ENCODE measurements at regions not wholly inside any gene's neighbourhood (a gene's known extent, or its start where the extent isn't known, plus 50 kb on each side); places are given as distances from the start of the nearest gene placed in this dataset.
"Not testable (repeated sequence)": the region's sequence is repeated elsewhere in the genome, so short reads cannot be mapped to it uniquely, and the experiment has no call there.

GRCh38 chr16:85278839-85279238 lies 166.6 kb upstream of the CIBAR2 start:
- DNase-seq = no peak

GRCh38 chr16:85279402-85279801 lies 167.1 kb upstream of the CIBAR2 start:
- DNase-seq = no peak

DNA sequence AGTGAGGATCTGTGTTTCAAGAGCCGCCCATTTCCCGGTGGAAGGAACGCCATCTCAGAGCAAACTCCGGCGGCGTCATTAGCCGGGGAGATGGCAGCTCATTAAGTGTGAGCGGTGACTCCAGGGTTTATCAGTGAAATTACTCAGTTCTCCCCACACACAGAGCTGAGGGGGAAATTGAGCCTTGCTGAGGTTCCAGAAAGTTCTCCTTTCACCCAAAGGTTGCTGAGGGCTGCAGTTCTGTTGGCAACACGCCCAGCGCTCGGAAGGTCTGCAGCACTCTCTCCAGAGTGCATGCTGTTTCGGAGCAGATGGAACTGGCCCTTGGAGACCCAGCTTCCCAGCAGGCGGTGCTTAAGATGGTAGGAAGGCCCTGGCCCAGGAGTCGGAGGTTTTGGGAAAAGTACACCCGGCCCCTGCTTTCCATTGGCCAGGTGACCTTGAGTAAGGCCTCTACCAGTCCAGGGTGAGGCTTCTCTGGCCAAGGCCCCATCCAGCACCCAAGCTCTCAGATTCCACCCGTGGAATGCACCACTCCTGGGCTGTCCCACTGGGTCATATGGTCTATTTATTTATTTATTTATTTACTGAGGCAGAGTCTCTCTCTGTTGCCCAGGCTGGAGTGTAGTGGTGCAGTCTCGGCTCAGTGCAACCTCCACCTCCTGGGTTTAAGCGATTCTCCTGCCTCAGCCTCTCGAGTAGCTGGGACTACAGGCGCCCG lies 167.7 kb upstream of the CIBAR2 start:
- DNase-seq = no peak

GRCh38 chr16:85281181-85281580 lies 168.9 kb upstream of the CIBAR2 start:
- DNase-seq = no peak

GRCh38 chr16:85282842-85283241 lies 170.6 kb upstream of the CIBAR2 start:
- DNase-seq = no peak

DNA sequence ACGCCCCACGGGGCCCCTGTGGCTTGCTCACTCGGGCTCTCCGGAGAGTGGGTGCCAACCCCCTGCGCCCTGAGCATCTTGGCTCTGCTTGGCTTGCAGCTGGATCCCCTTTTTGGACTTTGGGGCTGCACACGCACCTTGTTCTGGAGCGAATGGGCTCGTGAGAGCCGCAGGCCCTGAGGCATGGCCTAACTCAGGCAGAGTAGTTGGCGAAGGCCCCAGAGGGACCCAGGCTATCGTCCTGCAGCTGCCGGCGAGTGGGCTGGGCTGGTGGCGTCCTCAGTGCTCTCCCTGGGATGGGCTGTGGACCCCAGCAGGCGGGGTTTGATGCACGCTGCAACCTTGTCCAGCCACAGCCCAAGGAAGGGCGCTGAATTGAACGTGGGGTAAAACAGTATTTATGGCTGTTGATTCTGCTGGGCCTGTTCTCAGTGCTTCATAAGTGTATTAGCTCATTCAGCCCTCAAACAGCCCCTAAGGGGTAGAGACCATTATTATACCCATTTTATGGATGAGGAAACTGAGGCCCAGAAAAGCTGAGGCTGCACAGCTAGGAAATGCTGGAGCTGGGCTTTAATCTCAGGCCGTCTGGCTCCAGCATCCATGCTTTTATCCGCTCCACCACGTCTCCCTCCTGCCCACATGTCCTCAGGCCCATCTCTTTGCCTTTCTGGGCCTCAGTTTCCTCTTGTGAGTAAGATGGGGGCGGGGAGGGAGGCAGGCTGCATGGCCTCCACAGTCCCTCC lies 171.2 kb upstream of the CIBAR2 start:
- DNase-seq = no peak

DNA sequence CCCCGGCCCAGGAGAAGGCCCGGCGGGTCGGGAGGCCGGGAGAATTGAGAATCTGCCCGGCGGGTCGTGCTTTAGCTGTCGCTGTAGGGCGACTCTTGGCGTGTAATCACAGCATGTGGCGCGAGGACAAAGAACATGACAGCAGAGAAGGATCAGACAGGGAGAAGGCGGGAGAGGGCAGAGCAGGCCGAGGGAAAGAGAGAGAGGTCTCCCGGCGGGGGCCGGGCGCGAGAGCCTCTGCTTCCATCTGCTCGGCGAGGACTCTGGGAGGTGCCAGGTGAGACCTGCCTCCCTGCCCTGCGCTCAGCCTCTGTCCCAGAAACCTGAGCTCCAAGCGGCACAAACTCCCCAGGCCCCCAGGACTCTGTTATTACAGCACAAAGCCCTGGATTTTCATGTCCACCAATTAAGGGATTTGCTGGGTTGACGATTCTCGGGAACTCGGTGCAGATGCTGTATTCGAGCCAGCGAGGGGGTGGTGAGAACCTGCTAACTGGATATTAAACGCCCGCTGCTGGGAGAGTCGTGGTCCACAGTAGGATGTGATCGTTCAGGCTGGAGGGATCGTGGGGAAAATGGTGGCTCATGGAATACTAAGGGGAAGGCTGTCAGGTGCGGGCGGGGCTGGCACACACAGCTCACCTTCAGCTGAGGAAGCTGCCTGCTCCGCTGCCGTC lies 172.0 kb upstream of the CIBAR2 start:
- DNase-seq = no peak

DNA sequence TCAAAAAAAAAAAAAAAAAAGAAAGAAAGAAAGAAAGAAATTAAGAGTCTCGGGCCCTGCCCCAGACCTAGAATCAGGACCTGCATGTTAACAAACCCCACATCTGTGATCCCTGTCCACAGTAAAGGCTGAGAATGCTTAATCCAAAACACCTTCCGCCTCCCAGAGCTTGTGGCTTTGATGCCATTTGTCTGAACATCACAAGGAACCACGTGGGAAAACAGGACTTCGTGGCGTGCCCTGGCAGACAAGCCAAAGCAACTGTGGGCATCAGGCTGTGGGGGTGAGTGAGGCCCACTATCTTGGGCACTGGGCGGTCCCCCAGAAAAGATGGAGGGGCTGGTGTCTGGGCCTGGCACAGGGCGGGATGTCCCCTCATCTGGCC lies 173.4 kb upstream of the CIBAR2 start:
- DNase-seq = no peak

GRCh38 chr16:85286066-85286831 lies 174.0 kb upstream of the CIBAR2 start:
- DNase-seq = no peak

GRCh38 chr16:85286951-85287814 lies 174.9 kb upstream of the CIBAR2 start:
- no peak for DNase-seq

DNA sequence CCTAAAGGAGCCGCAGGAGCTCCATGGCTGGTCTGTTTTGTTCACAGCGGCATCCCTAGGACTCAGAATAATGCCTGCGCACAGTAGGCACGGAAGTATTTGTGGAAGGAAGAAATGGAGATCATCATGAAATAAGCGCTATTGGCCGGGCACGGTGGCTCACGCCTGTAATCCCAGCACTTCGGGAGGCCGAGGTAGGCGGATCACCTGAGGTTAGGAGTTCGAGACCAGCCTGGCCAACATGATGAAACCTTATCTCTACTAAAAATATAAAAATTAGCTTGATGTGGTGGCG lies 175.5 kb upstream of the CIBAR2 start:
- not testable (repeated sequence) for DNase-seq

GRCh38 chr16:85288341-85288868 lies 176.1 kb upstream of the CIBAR2 start:
- no peak for DNase-seq

DNA sequence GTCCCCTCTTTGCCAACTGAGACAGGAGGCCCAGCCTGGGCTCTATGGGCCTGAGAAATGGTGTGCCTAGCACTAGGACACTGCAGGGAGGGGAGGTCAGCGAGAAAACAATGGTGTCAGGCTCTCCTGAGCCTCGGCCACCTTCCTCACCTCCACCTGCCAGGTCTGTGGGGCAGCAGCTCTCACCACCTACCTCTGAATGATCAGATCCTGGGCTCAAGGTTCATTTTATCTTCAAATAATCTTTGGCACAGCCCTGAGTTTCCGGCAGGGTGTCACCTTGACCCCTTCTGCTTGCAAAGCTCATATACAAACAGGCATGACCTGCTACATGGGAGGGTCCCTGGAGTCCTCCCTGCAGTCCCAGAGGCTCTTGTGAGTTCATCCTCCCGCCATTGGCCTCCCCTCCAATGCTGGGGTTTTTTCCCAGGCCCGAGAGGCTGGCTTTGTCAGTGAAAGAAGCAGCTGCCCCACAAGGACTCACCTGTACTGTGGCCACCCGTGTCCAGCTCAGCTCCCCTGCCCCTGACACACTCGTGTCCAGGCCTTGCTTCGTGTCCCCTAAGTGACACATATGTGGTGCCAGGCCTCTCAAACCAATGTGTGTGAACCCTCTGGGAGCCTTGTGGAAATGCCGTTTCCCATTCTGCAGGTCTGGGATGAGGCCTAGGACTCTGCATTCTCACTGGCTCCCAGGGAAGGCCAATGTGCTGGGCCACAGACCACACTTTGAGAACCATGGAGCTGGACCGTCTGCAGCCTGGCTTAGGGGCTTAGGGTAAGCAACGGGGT lies 176.8 kb upstream of the CIBAR2 start:
- no peak for DNase-seq

GRCh38 chr16:85289760-85290625 lies 177.7 kb upstream of the CIBAR2 start:
- no peak for DNase-seq

DNA sequence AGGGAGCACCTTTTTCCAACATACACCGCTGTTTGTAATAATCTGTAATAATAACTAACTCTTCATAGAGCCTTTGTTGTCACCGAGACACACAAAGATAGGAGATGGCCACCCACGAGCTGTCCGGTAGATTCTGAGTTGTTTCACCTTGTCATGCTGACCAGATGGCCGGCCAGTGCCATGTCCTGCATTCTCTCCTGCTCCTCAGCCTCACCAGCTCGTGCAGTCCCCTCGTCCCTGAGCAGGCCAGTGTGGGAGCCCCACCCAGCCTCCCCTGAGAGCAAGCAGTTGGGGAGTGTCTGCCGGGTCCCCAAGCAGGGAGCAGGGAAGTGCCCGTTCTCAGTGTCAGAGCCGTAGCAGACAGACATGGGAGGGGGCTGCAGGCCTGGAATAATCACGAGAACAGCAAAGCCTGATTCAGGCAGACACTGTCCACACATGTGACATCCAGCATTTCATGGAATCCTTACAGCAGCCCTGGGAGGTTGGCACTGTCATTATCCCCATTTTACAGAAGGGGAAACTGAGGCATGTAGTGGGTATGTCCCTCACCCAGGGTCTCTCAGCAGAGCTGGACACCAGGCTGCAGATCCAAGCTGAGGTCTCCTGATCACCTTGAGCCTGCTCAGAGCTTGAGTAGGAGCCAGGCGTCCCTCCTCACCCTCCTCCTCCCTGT lies 178.5 kb upstream of the CIBAR2 start:
- no peak for DNase-seq

- DNase-seq = no peak
Measured at GRCh38 chr16:85291302-85292148, 179.3 kb upstream of the CIBAR2 start.

- DNase-seq = no peak
Measured at GRCh38 chr16:85293458-85293857, 181.2 kb upstream of the CIBAR2 start.

DNA sequence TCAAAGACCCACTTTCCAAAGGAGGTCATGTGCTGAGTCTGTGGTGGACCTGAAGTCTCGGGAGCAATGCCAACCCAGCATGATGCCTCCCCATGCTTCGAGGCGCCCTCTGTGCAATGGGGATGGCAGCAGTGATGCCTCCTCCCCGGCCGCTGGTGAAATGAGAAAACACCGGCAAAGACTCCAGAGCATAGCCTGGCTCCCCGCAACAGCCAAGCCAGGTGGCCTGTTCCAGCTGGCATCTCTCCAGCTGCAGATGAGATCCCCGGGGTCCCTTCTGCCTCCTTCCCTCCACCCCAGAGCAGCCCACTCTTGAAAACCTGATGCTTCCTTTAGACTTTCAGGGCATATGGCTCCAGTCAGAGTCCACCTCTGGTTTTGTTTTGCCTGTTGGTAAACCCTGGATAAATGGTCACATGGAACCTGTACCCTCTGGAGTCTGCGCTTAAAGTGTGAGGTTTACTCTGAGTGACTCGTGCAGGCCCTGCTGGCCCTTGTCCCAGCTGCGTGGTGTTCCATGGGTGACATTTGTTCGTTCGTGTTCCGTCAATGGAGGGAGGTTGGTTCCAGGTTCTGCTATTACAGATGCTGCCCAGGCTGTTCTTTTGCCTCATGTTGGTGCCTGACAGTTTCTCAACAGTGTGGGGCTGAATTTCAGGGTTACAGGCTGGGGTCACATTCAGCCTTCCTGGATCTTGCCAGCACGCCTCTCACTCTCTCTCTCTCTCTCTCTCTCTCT lies 181.8 kb upstream of the CIBAR2 start:
- no peak for DNase-seq
